ENCODE measurements at regions not wholly inside any gene's neighbourhood (a gene's known extent, or its start where the extent isn't known, plus 50 kb on each side); places are given as distances from the start of the nearest gene placed in this dataset.

- no peak for DNase-seq (ENCODE audit: low read depth in 2 of 2)
Measured at GRCh38 chr4:167290678-167291077, 56.4 kb upstream of the SPOCK3 start.

GRCh38 chr4:167308876-167309275, 74.6 kb upstream of the SPOCK3 start:
- no peak for DNase-seq (ENCODE audit: low read depth in 2 of 2)

GRCh38 chr4:167321299-167321698, 87.0 kb upstream of the SPOCK3 start:
- DNase-seq (ENCODE audit: low read depth in 2 of 2) = no peak

- DNase-seq (ENCODE audit: low read depth in 2 of 2) = no peak
Measured at GRCh38 chr4:167339781-167340180, 105.5 kb upstream of the SPOCK3 start.

- DNase-seq (ENCODE audit: low read depth in 2 of 2) = no peak
Measured at GRCh38 chr4:167359711-167360110, 125.4 kb upstream of the SPOCK3 start.

- DNase-seq (ENCODE audit: low read depth in 2 of 2) = no peak
Measured at GRCh38 chr4:167379076-167379835, 145.0 kb upstream of the SPOCK3 start.

GRCh38 chr4:167380964-167381363, 146.7 kb upstream of the SPOCK3 start:
- DNase-seq (ENCODE audit: low read depth in 2 of 2) = no peak

- no peak for DNase-seq (ENCODE audit: low read depth in 2 of 2)
Measured at GRCh38 chr4:167383291-167383690, 149.0 kb upstream of the SPOCK3 start.

- DNase-seq (ENCODE audit: low read depth in 2 of 2) = no peak
Measured at GRCh38 chr4:167397586-167397985, 163.3 kb upstream of the SPOCK3 start.

- no peak for DNase-seq (ENCODE audit: low read depth in 2 of 2)
Measured at GRCh38 chr4:167399201-167399600, 164.9 kb upstream of the SPOCK3 start.

GRCh38 chr4:167406181-167406580, 171.9 kb upstream of the SPOCK3 start:
- DNase-seq (ENCODE audit: low read depth in 2 of 2) = no peak

- no peak for DNase-seq (ENCODE audit: low read depth in 2 of 2)
Measured at GRCh38 chr4:167415461-167415860, 181.2 kb upstream of the SPOCK3 start.

- no peak for DNase-seq (ENCODE audit: low read depth in 2 of 2)
Measured at GRCh38 chr4:167419468-167420140, 185.3 kb upstream of the SPOCK3 start.

GRCh38 chr4:167421201-167421600, 186.9 kb upstream of the SPOCK3 start:
- no peak for DNase-seq (ENCODE audit: low read depth in 2 of 2)

- DNase-seq (ENCODE audit: low read depth in 2 of 2) = no peak
Measured at GRCh38 chr4:167424341-167425256, 190.3 kb upstream of the SPOCK3 start.

GRCh38 chr4:167428156-167428555, 193.9 kb upstream of the SPOCK3 start:
- no peak for DNase-seq (ENCODE audit: low read depth in 2 of 2)

- no peak for DNase-seq (ENCODE audit: low read depth in 2 of 2)
Measured at GRCh38 chr4:167431371-167431770, 197.1 kb upstream of the SPOCK3 start.

- DNase-seq (ENCODE audit: low read depth in 2 of 2) = no peak
Measured at GRCh38 chr4:167435786-167436185, 201.5 kb upstream of the SPOCK3 start.

- no peak for DNase-seq (ENCODE audit: low read depth in 2 of 2)
Measured at GRCh38 chr4:167443841-167444240, 209.5 kb upstream of the SPOCK3 start.

GRCh38 chr4:167452922-167453430, 218.7 kb upstream of the SPOCK3 start:
- no peak for DNase-seq (ENCODE audit: low read depth in 2 of 2)

- DNase-seq (ENCODE audit: low read depth in 2 of 2) = no peak
Measured at GRCh38 chr4:167456619-167457018, 222.3 kb upstream of the SPOCK3 start.

- DNase-seq (ENCODE audit: low read depth in 2 of 2) = no peak
Measured at GRCh38 chr4:167469436-167469835, 235.1 kb upstream of the SPOCK3 start.

Data from stimulated activated CD4-positive, alpha-beta T cell treated with anti-CD3 and anti-CD28 coated beads, Interleukin-15, amount 100 ng/mL, for 48 hours (primary cell).